PC-9 (cell line): ENCODE measurements at regions not wholly inside any gene's neighbourhood (a gene's known extent, or its start where the extent isn't known, plus 50 kb on each side); places are given as distances from the start of the nearest gene placed in this dataset.

Experiments used
- EZH2 ChIP-seq: fragments of 200-600 bp; sonication (generic); IDR thresholded peaks from 2 replicates; pipeline ENCODE4 v1.8.0; 2017; ENCODE audit warnings: antibody characterized with exemption, low read depth
- TF ChIP-seq, protein P1 (sequence below): fragments of 200-600 bp; sonication (generic); conservative IDR thresholded peaks from 2 replicates; pipeline ENCODE4 v1.6.1; 2017; ENCODE audit warnings: mixed run types, antibody characterized with exemption, mild to moderate bottlenecking, moderate library complexity

DNA sequence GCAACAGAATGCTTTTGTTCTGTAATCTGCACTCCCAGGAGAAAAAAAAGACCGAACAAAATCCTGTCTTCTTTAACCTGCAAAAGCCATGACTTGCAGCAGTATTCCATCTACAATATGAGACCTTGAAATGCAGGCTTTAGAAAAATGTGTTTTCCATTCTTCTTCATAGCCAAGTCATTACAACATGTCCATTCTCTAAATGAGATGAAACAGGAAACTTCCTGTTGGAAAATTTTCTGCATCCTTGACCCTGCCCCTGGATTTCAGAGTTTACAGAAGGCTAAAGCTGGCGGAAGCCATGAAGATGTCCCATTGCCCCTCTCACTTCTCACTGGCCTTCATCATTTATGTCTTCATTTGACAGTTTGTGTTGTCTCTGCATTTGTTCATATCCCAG is 546.4 kb downstream of the TNS3 start:
- TF ChIP-seq, protein P1, sequence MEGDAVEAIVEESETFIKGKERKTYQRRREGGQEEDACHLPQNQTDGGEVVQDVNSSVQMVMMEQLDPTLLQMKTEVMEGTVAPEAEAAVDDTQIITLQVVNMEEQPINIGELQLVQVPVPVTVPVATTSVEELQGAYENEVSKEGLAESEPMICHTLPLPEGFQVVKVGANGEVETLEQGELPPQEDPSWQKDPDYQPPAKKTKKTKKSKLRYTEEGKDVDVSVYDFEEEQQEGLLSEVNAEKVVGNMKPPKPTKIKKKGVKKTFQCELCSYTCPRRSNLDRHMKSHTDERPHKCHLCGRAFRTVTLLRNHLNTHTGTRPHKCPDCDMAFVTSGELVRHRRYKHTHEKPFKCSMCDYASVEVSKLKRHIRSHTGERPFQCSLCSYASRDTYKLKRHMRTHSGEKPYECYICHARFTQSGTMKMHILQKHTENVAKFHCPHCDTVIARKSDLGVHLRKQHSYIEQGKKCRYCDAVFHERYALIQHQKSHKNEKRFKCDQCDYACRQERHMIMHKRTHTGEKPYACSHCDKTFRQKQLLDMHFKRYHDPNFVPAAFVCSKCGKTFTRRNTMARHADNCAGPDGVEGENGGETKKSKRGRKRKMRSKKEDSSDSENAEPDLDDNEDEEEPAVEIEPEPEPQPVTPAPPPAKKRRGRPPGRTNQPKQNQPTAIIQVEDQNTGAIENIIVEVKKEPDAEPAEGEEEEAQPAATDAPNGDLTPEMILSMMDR: no peak
- no peak for TF ChIP-seq EZH2
